Upper lobe of left lung (tissue), 6 donors: ENCODE measurements at regions not wholly inside any gene's neighbourhood (a gene's known extent, or its start where the extent isn't known, plus 50 kb on each side); places are given as distances from the start of the nearest gene placed in this dataset.

ENCODE experiments used
- ATAC-seq, 2 donors: fragments of 200-7000 bp; cut with Tn5 transposase; one replicate each; pipeline ENCODE4 v1.9.1; 2022; ENCODE audit warnings: mild to moderate bottlenecking in 2 of 2, moderate library complexity in 2 of 2; ENCODE audit not compliant: low FRiP score in 2 of 2
- DNase-seq, 2 donors: peaks; one replicate each; pipeline ENCODE4 v3.0.0-alpha.2; 2019 to 2020
- H3K27ac ChIP-seq, 4 donors: fragments of 200-600 bp; sonication (generic); one replicate each; pipeline ENCODE4 v1.5.1; 2016 to 2019
- H3K27me3 ChIP-seq, 4 donors: fragments of 200-600 bp; sonication (generic); one replicate each; pipeline ENCODE4 v1.5.1; 2017 to 2019
- H3K36me3 ChIP-seq, 4 donors: fragments of 200-600 bp; sonication (generic); one replicate each; pipeline ENCODE4 v1.5.1; 2016 to 2019
- H3K4me1 ChIP-seq, 4 donors: fragments of 200-600 bp; sonication (generic); one replicate each; pipeline ENCODE4 v1.5.1; 2018 to 2019
- H3K4me3 ChIP-seq, 4 donors: fragments of 200-600 bp; sonication (generic); one replicate each; pipeline ENCODE4 v1.5.1; 2017 to 2019; ENCODE audit warnings: mild to moderate bottlenecking in 2 of 4, moderate library complexity in 1 of 4
- H3K9me3 ChIP-seq, 4 donors: fragments of 200-600 bp; sonication (generic); one replicate each; pipeline ENCODE4 v1.5.1; 2018 to 2019
- CTCF ChIP-seq, 6 experiments: fragments of 450-650 bp in 4 of 6; fragments of 200-600 bp in 2 of 6; sonication (generic) in 2 of 6; IDR thresholded peaks; one replicate each; pipeline ENCODE4 v1.5.1; 2016 to 2019; ENCODE audit warnings: antibody characterized with exemption in 6 of 6
- EP300 ChIP-seq, 4 donors: sonication (generic); formaldehyde crosslinking; IDR thresholded peaks; one replicate each; pipeline ENCODE4 v1.5.1; 2017; ENCODE audit warnings: antibody characterized with exemption in 4 of 4, control low read depth in 2 of 4
- POLR2A ChIP-seq, 4 donors: fragments of 450-650 bp; IDR thresholded peaks; one replicate each; pipeline ENCODE4 v1.5.1; 2016 to 2017; ENCODE audit warnings: antibody characterized with exemption in 4 of 4, mild to moderate bottlenecking in 2 of 4
- POLR2AphosphoS5 ChIP-seq, 2 donors: sonication (generic); formaldehyde crosslinking; IDR thresholded peaks; one replicate each; pipeline ENCODE4 v1.5.1; 2017; ENCODE audit warnings: antibody characterized with exemption in 2 of 2
- WGBS, 2 donors: methylation state at CpG; one replicate each; pipeline ENCODE4 v1.1.5; 2017 to 2018; 5-methylcytosine and 5-hydroxymethylcytosine counted together
- donor health status: DM: no; HTN: no; CAD: no; lungs with moderate emphysema.
- donor health status: DM: no; HTN: yes; CAD: no; lungs with severe emphysema.

DNA sequence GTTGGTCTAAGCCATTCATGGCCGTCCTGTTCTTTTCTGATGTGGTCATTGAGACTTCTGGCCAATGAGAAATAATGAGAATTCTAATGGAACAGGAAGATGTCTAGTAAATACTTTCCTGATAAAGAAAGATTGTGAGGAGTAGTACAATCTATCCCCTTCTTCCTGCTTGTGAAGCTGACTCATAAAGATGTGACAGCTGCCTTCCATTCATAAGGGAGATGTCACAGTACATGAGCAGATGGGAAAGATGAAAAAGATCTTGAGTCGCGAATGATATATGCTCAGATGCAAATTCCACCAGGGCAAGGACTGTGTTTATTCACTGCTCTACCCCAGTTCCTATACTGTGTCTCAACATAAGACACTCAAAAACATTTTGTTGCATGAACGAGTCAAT lies 111.7 kb upstream of the FOXF1 start:
- Histone ChIP-seq H3K4me3 (no peak overlapping the region), H3K4me1 (peaks cover 0 to 8% (median 7%) of the 10 kb centered on the region in 4 donors), H3K27ac (no peak overlapping the region), H3K9me3 (no peaks in the 10 kb centered on the region), H3K27me3 (no peaks in the 10 kb centered on the region), H3K36me3 (no peaks in the 10 kb centered on the region)
- WGBS, 2 donors: 54 to 64% methylated on average over 4 of the region's 4 CpGs
- ATAC-seq (no peak), DNase-seq (no peak)
- TF ChIP-seq CTCF (IDR thresholded peaks at IDR 0.05): no peak
- peak in 2 of 4 donors; percentile 40 to 58 for TF ChIP-seq EP300 (IDR thresholded peaks at IDR 0.05)

GRCh38 chr16:86401126-86401525 lies 109.2 kb upstream of the FOXF1 start:
- Histone ChIP-seq H3K36me3 (no peaks in the 10 kb centered on the region), H3K27me3 (no peaks in the 10 kb centered on the region), H3K9me3 (no peaks in the 10 kb centered on the region), H3K4me3 (no peak overlapping the region), H3K27ac (no peak overlapping the region), H3K4me1 (peaks cover 0 to 14% (median 7%) of the 10 kb centered on the region in 4 donors)
- no peak for DNase-seq
- WGBS, 2 donors: 88 to 94% methylated on average over 8 of the region's 8 CpGs
- no peak for ATAC-seq
- no peak for TF ChIP-seq POLR2A (IDR thresholded peaks at IDR 0.05)
- TF ChIP-seq EP300 (IDR thresholded peaks at IDR 0.05): no peak
- no peak for TF ChIP-seq POLR2AphosphoS5 (IDR thresholded peaks at IDR 0.05)
- TF ChIP-seq CTCF (IDR thresholded peaks at IDR 0.05): no peak

GRCh38 chr16:86403085-86403484 lies 107.2 kb upstream of the FOXF1 start:
- Histone ChIP-seq H3K9me3 (no peaks in the 10 kb centered on the region), H3K4me1 (peaks cover 0 to 14% (median 7%) of the 10 kb centered on the region in 4 donors), H3K27ac (no peak overlapping the region), H3K27me3 (no peaks in the 10 kb centered on the region), H3K36me3 (no peaks in the 10 kb centered on the region), H3K4me3 (no peak overlapping the region)
- 70 to 74% methylated on average over 7 of the region's 7 CpGs for WGBS, 2 donors
- ATAC-seq (peak in 1 of 2 donors; percentile 51), DNase-seq (peak in 1 of 2 donors; percentile 66)
- TF ChIP-seq POLR2AphosphoS5 (IDR thresholded peaks at IDR 0.05) (no peak), CTCF (IDR thresholded peaks at IDR 0.05) (no peak), POLR2A (IDR thresholded peaks at IDR 0.05) (no peak), EP300 (IDR thresholded peaks at IDR 0.05) (no peak)

DNA sequence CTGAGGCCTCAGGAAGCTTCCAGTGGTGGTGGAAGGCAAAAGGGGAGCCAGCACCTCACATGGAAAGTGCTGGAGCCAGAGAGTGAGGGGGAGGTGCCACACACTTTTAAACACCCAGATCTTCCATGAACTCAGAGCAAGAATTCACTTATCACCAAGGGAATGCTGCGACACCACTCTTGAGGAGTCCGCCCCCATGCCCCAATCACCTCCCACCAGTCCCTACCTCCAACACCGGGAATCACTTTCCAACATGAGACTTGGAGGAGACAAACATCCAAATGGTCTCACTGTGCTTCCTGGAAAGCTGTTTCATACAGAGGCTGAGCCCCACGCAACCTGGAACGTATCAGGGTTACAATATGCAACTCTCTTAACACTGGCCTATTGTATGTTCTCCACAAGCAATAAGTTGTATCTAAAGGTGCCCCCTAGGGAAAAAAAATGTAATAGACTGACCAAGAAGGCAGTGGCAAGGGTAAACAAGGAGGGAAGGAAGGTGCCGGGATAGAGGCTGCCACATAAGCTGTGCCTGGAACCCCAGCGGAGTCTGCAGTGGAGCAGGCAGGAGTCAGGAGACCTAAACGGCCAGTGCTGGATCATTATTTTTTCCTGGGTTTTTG lies 106.7 kb upstream of the FOXF1 start:
- Histone ChIP-seq H3K27me3 (no peaks in the 10 kb centered on the region), H3K9me3 (no peaks in the 10 kb centered on the region), H3K4me1 (peaks cover 0 to 14% (median 7%) of the 10 kb centered on the region in 4 donors), H3K4me3 (no peak overlapping the region), H3K27ac (no peak overlapping the region), H3K36me3 (no peaks in the 10 kb centered on the region)
- WGBS, 2 donors: 72 to 74% methylated on average over 8 of the region's 8 CpGs
- TF ChIP-seq POLR2A (IDR thresholded peaks at IDR 0.05) (no peak), EP300 (IDR thresholded peaks at IDR 0.05) (no peak), CTCF (IDR thresholded peaks at IDR 0.05) (no peak), POLR2AphosphoS5 (IDR thresholded peaks at IDR 0.05) (no peak)
- DNase-seq (no peak), ATAC-seq (no peak)

DNA sequence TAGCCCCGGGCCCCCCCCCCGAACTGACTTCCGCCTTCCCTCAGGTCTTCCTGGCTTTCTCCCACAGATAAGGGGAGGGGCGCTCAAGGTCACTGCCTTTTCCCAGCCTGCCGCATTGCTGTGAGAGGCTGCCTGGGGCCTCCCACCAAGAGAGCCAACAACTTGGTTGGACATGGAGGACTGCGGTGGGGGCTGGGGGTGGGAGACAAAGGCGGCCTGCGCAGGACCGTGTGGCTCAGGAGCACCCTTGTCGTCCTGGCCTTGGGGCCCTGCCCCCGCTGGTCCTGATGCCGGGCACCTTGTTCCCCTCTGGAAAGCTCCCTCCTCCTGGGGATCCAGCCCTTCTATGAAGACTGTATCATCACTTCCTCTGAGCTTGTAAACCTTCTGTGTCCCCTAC lies 105.6 kb upstream of the FOXF1 start:
- DNase-seq (no peak), ATAC-seq (no peak)
- Histone ChIP-seq H3K4me3 (no peak overlapping the region), H3K27me3 (no peaks in the 10 kb centered on the region), H3K9me3 (no peaks in the 10 kb centered on the region), H3K27ac (no peak overlapping the region), H3K36me3 (no peaks in the 10 kb centered on the region), H3K4me1 (peaks cover 0 to 14% (median 3%) of the 10 kb centered on the region in 4 donors)
- no peak for TF ChIP-seq CTCF (IDR thresholded peaks at IDR 0.05)
- 74 to 80% methylated on average over 1 to 9 of the region's 12 CpGs for WGBS, 2 donors
